ENCODE measurements at regions not wholly inside any gene's neighbourhood (a gene's known extent, or its start where the extent isn't known, plus 50 kb on each side); places are given as distances from the start of the nearest gene placed in this dataset.

GRCh38 chr2:204331180-204331579 lies 214.1 kb upstream of the PARD3B start:
- ChIA-PET CTCF (no interaction called here), POLR2A (no interaction called here)
- TF ChIP-seq, protein P1, sequence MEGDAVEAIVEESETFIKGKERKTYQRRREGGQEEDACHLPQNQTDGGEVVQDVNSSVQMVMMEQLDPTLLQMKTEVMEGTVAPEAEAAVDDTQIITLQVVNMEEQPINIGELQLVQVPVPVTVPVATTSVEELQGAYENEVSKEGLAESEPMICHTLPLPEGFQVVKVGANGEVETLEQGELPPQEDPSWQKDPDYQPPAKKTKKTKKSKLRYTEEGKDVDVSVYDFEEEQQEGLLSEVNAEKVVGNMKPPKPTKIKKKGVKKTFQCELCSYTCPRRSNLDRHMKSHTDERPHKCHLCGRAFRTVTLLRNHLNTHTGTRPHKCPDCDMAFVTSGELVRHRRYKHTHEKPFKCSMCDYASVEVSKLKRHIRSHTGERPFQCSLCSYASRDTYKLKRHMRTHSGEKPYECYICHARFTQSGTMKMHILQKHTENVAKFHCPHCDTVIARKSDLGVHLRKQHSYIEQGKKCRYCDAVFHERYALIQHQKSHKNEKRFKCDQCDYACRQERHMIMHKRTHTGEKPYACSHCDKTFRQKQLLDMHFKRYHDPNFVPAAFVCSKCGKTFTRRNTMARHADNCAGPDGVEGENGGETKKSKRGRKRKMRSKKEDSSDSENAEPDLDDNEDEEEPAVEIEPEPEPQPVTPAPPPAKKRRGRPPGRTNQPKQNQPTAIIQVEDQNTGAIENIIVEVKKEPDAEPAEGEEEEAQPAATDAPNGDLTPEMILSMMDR (IDR thresholded peaks at IDR 0.05; ENCODE audit: control extremely low read depth, extremely low read depth, low read depth, missing control alignments), result no peak
- no peak for DNase-seq (ENCODE audit: extremely low spot score)

GRCh38 chr2:204331988-204332387 lies 213.3 kb upstream of the PARD3B start:
- ChIA-PET POLR2A (no interaction called here), CTCF (no interaction called here)
- TF ChIP-seq, protein P1 (IDR thresholded peaks at IDR 0.05; ENCODE audit: control extremely low read depth, extremely low read depth, low read depth, missing control alignments), result no peak
- DNase-seq (ENCODE audit: extremely low spot score), result no peak

- CTCF ChIA-PET, result no interaction called here
- DNase-seq (ENCODE audit: extremely low spot score), result no peak
- POLR2A ChIA-PET, result no interaction called here
- TF ChIP-seq, protein P1 (IDR thresholded peaks at IDR 0.05; ENCODE audit: control extremely low read depth, extremely low read depth, low read depth, missing control alignments), result no peak
These were observed 212.6 kb upstream of the PARD3B start for GRCh38 chr2:204332706-204333105.

DNA sequence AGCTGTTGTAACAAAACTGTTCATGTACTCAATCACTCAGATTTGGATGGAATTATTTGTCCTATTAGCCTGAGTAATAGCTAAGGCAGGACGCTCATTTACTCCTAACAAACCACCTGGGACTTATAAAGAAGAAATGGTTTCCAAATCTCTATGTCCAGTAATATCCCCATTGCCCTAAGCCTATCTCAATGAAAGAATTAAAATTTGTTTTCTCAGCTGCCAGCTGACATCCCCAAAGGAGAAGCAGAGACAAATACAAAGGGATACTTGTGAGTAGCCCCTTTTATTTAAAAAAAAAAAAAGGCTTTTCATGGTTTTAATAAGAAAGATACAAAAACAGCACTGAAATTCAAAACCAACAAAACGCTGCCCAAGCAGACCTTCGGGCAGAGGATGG lies 211.4 kb upstream of the PARD3B start:
- no peak for DNase-seq (ENCODE audit: extremely low spot score)
- ChIA-PET CTCF (interaction anchor here (1.2 kb wide), 1 partner anchor 12 kb away, joined by 3 read pairs; no protein-coding TSS in a partner anchor), POLR2A (no interaction called here)
- TF ChIP-seq, protein P1 (IDR thresholded peaks at IDR 0.05; ENCODE audit: control extremely low read depth, extremely low read depth, low read depth, missing control alignments), result no peak

DNA sequence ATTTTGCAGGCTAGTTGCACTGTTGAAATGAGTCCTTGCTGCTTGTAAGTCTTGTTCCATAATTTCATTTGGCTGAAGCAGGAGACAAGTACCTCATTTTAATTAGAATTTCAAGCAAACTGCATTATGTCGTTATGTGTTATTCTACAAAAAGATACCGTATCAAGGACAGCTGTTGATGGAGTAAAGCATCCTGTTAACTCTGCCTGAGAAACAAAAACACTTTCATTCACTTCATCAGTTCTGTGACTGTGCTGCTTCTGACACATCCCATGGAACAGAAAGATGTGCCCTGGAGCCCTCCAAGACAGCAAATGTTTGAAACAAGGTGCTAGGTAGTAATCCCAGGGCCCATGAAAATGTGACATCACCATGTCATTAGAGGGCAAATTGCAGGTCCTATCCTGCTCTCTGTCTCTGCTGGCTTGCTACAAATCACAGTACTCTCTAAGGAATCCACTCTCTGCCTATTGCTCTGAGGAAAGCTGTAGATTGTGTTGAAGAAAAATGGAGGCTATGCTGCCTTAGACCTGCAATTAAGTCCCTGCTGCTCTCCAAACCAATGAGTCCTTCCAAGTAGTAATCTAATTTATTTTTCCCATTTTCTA lies 209.7 kb upstream of the PARD3B start:
- POLR2A ChIA-PET, result no interaction called here

DNA sequence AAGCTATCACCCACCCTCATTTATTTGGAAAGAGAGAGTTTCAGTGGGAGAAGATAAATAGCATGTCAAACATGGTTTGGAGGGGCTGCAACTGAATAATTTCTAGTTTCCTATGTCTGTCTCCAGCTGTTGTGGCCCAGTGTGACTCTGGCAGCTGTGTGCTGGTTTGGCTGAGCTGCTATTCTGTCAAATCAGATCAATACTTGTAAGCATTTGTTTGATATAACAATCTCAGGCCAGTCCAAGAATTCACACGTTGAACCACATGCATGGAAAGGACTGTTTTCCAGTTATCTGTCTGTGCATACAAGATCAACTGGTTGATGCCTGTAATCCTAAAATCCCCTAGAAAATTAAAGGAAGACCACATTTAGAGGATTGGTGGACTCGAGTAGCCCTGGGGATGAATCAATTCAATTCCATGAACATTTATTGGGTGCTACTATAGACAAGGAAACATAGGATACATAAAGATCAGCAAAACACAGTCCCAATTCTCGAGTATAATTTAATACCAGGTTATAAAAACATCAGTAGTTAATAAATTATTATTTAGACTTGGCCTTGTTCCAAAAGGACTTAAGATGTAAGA lies 209.0 kb upstream of the PARD3B start:
- POLR2A ChIA-PET, result no interaction called here
- DNase-seq (ENCODE audit: extremely low spot score), result no peak
- CTCF ChIA-PET, result interaction anchor here (1.0 to 2.2 kb wide), 2 partner anchors 12 to 30 kb away, joined by 3 to 4 read pairs; no protein-coding TSS in a partner anchor
- TF ChIP-seq, protein P1 (IDR thresholded peaks at IDR 0.05; ENCODE audit: control extremely low read depth, extremely low read depth, low read depth, missing control alignments), result no peak

More for the DNA sequence above, 209.7 kb upstream of the PARD3B start:
- TF ChIP-seq, protein P1 (IDR thresholded peaks at IDR 0.05; ENCODE audit: control extremely low read depth, extremely low read depth, low read depth, missing control alignments), result no peak
- no peak for DNase-seq (ENCODE audit: extremely low spot score)
- CTCF ChIA-PET, result interaction anchor here (1.0 kb wide), 1 partner anchor 11 kb away, joined by 3 read pairs; no protein-coding TSS in a partner anchor

All from GM10248 (cell line).